ENCODE measurements at regions not wholly inside any gene's neighbourhood (a gene's known extent, or its start where the extent isn't known, plus 50 kb on each side); places are given as distances from the start of the nearest gene placed in this dataset.

GRCh38 chr18:44592639-44593038 is 88.0 kb upstream of the SETBP1 start:
- TF ChIP-seq, protein P1, sequence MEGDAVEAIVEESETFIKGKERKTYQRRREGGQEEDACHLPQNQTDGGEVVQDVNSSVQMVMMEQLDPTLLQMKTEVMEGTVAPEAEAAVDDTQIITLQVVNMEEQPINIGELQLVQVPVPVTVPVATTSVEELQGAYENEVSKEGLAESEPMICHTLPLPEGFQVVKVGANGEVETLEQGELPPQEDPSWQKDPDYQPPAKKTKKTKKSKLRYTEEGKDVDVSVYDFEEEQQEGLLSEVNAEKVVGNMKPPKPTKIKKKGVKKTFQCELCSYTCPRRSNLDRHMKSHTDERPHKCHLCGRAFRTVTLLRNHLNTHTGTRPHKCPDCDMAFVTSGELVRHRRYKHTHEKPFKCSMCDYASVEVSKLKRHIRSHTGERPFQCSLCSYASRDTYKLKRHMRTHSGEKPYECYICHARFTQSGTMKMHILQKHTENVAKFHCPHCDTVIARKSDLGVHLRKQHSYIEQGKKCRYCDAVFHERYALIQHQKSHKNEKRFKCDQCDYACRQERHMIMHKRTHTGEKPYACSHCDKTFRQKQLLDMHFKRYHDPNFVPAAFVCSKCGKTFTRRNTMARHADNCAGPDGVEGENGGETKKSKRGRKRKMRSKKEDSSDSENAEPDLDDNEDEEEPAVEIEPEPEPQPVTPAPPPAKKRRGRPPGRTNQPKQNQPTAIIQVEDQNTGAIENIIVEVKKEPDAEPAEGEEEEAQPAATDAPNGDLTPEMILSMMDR (conservative IDR thresholded peaks at IDR 0.05 in 1 of 2, IDR thresholded peaks at IDR 0.05 in 1 of 2; ENCODE audit: low read depth in 1 of 2, low read length in 2 of 2), result no peak
- TF ChIP-seq EZH2 (IDR thresholded peaks at IDR 0.05; ENCODE audit: low read length, missing control alignments), result no peak
